OCI-LY7 (cell line): ENCODE measurements at regions not wholly inside any gene's neighbourhood (a gene's known extent, or its start where the extent isn't known, plus 50 kb on each side); places are given as distances from the start of the nearest gene placed in this dataset.

ENCODE experiments used
- BruUV-seq: library from RNA; stranded (reverse); fragments of 400-500 nt; replicated peaks from 2 replicates; lab custom pipeline; 2021; lab: Mats Ljungman, UMichigan
- CTCF ChIA-PET: fragments of 300-600 bp; sonication (Branson Sonifier 250); formaldehyde crosslinking; loops from one replicate; lab custom pipeline; 2022; ENCODE audit warnings: antibody characterized with exemption; ENCODE audit not compliant: unreplicated experiment; lab: Charles Lee
- POLR2A ChIA-PET: fragments of 300-600 bp; sonication (Branson Sonifier 250); formaldehyde crosslinking; loops from one replicate; lab custom pipeline; 2022; ENCODE audit warnings: antibody characterized with exemption; lab: Charles Lee
- DNase-seq: peaks from one replicate; pipeline ENCODE4 v3.0.0-alpha.2; 2015; ENCODE audit warnings: low spot score
- H2AFZ ChIP-seq: fragments of 200-600 bp; sonication (generic), shearing (Covaris generic); 2 replicates; pipeline ENCODE4 v1.6.1; 2014; ENCODE audit warnings: mild to moderate bottlenecking, antibody characterized with exemption, low read length, moderate library complexity
- H3K27ac ChIP-seq: fragments of 200-600 bp; sonication (generic); 2 replicates; pipeline ENCODE4 v1.5.1; 2014; ENCODE audit warnings: mixed run types, low read depth, mild to moderate bottlenecking, moderate library complexity, low read length, inconsistent platforms; ENCODE audit not compliant: poor library complexity, severe bottlenecking
- H3K36me3 ChIP-seq: fragments of 200-600 bp; sonication (generic); 2 replicates; pipeline ENCODE4 v1.6.1; 2014; ENCODE audit warnings: mild to moderate bottlenecking, antibody characterized with exemption, low read length, moderate library complexity, mixed read lengths; ENCODE audit not compliant: insufficient read depth
- H3K4me1 ChIP-seq: fragments of 200-600 bp; sonication (generic); 2 replicates; pipeline ENCODE4 v1.5.1; 2014; ENCODE audit warnings: mild to moderate bottlenecking, low read length; ENCODE audit not compliant: insufficient read depth, poor library complexity, severe bottlenecking
- H3K4me2 ChIP-seq: fragments of 200-600 bp; sonication (generic); 2 replicates; pipeline ENCODE4 v1.6.1; 2014; ENCODE audit warnings: mild to moderate bottlenecking, low read length
- H3K4me3 ChIP-seq: fragments of 200-600 bp; sonication (generic); 2 replicates; pipeline ENCODE4 v1.5.1; 2014; ENCODE audit warnings: mild to moderate bottlenecking, low read depth, low read length; ENCODE audit not compliant: poor library complexity, severe bottlenecking
- H3K79me2 ChIP-seq: fragments of 200-600 bp; sonication (generic); 2 replicates; pipeline ENCODE4 v1.6.1; 2016; ENCODE audit warnings: low read depth, mild to moderate bottlenecking, low read length, moderate library complexity, mixed read lengths; ENCODE audit not compliant: insufficient read depth
- H3K9me2 ChIP-seq: fragments of 200-600 bp; sonication (generic); 2 replicates; pipeline ENCODE4 v1.6.1; 2016; ENCODE audit warnings: mild to moderate bottlenecking, low read length, mixed read lengths; ENCODE audit not compliant: insufficient read depth
- H3K9me3 ChIP-seq: fragments of 200-600 bp; sonication (generic); 2 replicates; pipeline ENCODE4 v1.6.1; 2014; ENCODE audit warnings: mild to moderate bottlenecking, mixed run types, low read length, mixed read lengths
- H4K20me1 ChIP-seq: fragments of 200-600 bp; sonication (generic); 2 replicates; pipeline ENCODE4 v1.6.1; 2014; ENCODE audit warnings: mild to moderate bottlenecking, antibody characterized with exemption, low read length, moderate library complexity, mixed read lengths; ENCODE audit not compliant: insufficient read depth
- EZH2phosphoT487 ChIP-seq: fragments of 200-600 bp; sonication (generic); IDR thresholded peaks from 2 replicates; pipeline ENCODE4 v1.6.1; 2018; ENCODE audit warnings: low read depth, borderline replicate concordance, mild to moderate bottlenecking, mixed run types, antibody characterized with exemption, low read length, moderate library complexity, mixed read lengths
- intact Hi-C: fragments of 100-400 bp; cut with micrococcal nuclease; formaldehyde crosslinking; loops from one replicate; pipeline ENCODE4 v1.10.0; 2022; ENCODE audit not compliant: unreplicated experiment
- TF ChIP-seq, protein P1 (sequence below): fragments of 200-600 bp; sonication (generic); conservative IDR thresholded peaks from 2 replicates; pipeline ENCODE4 v1.5.1; 2014; ENCODE audit warnings: mild to moderate bottlenecking, antibody characterized with exemption, low read length, moderate library complexity, mixed read lengths

GRCh38 chr5:152193391-152194107, 211.5 kb downstream of the NMUR2 start:
- intact Hi-C loops = no loop called here
- no peaks in the 10 kb centered on the region for H3K36me3 ChIP-seq
- no peak overlapping the region for H3K4me3 ChIP-seq
- no peaks in the 10 kb centered on the region for H3K79me2 ChIP-seq
- no peak for TF ChIP-seq EZH2phosphoT487
- TF ChIP-seq, protein P1, sequence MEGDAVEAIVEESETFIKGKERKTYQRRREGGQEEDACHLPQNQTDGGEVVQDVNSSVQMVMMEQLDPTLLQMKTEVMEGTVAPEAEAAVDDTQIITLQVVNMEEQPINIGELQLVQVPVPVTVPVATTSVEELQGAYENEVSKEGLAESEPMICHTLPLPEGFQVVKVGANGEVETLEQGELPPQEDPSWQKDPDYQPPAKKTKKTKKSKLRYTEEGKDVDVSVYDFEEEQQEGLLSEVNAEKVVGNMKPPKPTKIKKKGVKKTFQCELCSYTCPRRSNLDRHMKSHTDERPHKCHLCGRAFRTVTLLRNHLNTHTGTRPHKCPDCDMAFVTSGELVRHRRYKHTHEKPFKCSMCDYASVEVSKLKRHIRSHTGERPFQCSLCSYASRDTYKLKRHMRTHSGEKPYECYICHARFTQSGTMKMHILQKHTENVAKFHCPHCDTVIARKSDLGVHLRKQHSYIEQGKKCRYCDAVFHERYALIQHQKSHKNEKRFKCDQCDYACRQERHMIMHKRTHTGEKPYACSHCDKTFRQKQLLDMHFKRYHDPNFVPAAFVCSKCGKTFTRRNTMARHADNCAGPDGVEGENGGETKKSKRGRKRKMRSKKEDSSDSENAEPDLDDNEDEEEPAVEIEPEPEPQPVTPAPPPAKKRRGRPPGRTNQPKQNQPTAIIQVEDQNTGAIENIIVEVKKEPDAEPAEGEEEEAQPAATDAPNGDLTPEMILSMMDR = no peak
- no peaks in the 10 kb centered on the region for H3K9me3 ChIP-seq
- ChIA-PET CTCF (no interaction called here), POLR2A (interaction anchor here (0.6 kb wide), 1 partner anchor 11 kb away, joined by 4 read pairs; no protein-coding TSS in a partner anchor)
- no peak overlapping the region for H3K4me2 ChIP-seq
- no peaks in the 10 kb centered on the region for H3K9me2 ChIP-seq
- no peak overlapping the region for H3K27ac ChIP-seq
- BruUV-seq = no TSS peak
- no peaks in the 10 kb centered on the region for H3K4me1 ChIP-seq
- H4K20me1 ChIP-seq = no peaks in the 10 kb centered on the region
- DNase-seq = no peak
- no peak overlapping the region for H2AFZ ChIP-seq

GRCh38 chr5:152188251-152188650, 216.8 kb downstream of the NMUR2 start:
- no peak for DNase-seq
- no TSS peak for BruUV-seq
- Histone ChIP-seq H3K79me2 (no peaks in the 10 kb centered on the region), H3K36me3 (no peaks in the 10 kb centered on the region), H2AFZ (no peak overlapping the region), H3K4me1 (no peaks in the 10 kb centered on the region), H3K27ac (no peak overlapping the region), H4K20me1 (no peaks in the 10 kb centered on the region), H3K9me3 (no peaks in the 10 kb centered on the region), H3K9me2 (no peaks in the 10 kb centered on the region), H3K4me2 (no peak overlapping the region), H3K4me3 (no peak overlapping the region)
- ChIA-PET POLR2A (no interaction called here), CTCF (no interaction called here)
- TF ChIP-seq EZH2phosphoT487 = no peak
- TF ChIP-seq, protein P1 = no peak
- intact Hi-C loops = no loop called here

GRCh38 chr5:152187668-152188067, 217.4 kb downstream of the NMUR2 start:
- TF ChIP-seq EZH2phosphoT487 = no peak
- TF ChIP-seq, protein P1 = no peak
- ChIA-PET CTCF (no interaction called here), POLR2A (interaction anchor here (0.7 kb wide), 1 partner anchor 160 kb away, joined by 3 read pairs; no protein-coding TSS in a partner anchor)
- no TSS peak for BruUV-seq
- H3K36me3 ChIP-seq = no peaks in the 10 kb centered on the region
- no peak overlapping the region for H3K27ac ChIP-seq
- no peaks in the 10 kb centered on the region for H3K79me2 ChIP-seq
- H4K20me1 ChIP-seq = no peaks in the 10 kb centered on the region
- no peaks in the 10 kb centered on the region for H3K9me2 ChIP-seq
- intact Hi-C loops = no loop called here
- no peak for DNase-seq
- H2AFZ ChIP-seq = no peak overlapping the region
- H3K4me2 ChIP-seq = no peak overlapping the region
- no peaks in the 10 kb centered on the region for H3K9me3 ChIP-seq
- no peak overlapping the region for H3K4me3 ChIP-seq
- no peaks in the 10 kb centered on the region for H3K4me1 ChIP-seq
